BE2C (cell line): ENCODE measurements at regions not wholly inside any gene's neighbourhood (a gene's known extent, or its start where the extent isn't known, plus 50 kb on each side); places are given as distances from the start of the nearest gene placed in this dataset.

Source experiments
- DNase-seq: peaks from one replicate; pipeline ENCODE4 v3.0.0-alpha.2; 2020
- H3K27me3 ChIP-seq: fragments of 250-450 bp; sonication (Bioruptor Pico); 2 replicates; pipeline ENCODE4 v1.5.1; 2020; ENCODE audit warnings: mild to moderate bottlenecking
- H3K36me3 ChIP-seq: fragments of 250-450 bp; sonication (Bioruptor Pico); 2 replicates; pipeline ENCODE4 v1.5.1; 2020; ENCODE audit warnings: mild to moderate bottlenecking
- H3K4me1 ChIP-seq: fragments of 250-450 bp; sonication (Bioruptor Pico); 2 replicates; pipeline ENCODE4 v1.5.1; 2020
- H3K4me3 ChIP-seq: 2 replicates; pipeline ENCODE4 v1.5.1; 2011; ENCODE audit warnings: low read depth, low read length
- H3K9me3 ChIP-seq: fragments of 250-450 bp; sonication (Bioruptor Pico); 2 replicates; pipeline ENCODE4 v1.5.1; 2020
- TF ChIP-seq, protein P1 (sequence below): IDR thresholded peaks from 2 replicates; pipeline ENCODE4 v1.5.1; 2012; ENCODE audit warnings: mild to moderate bottlenecking, low read depth, low read length

DNA sequence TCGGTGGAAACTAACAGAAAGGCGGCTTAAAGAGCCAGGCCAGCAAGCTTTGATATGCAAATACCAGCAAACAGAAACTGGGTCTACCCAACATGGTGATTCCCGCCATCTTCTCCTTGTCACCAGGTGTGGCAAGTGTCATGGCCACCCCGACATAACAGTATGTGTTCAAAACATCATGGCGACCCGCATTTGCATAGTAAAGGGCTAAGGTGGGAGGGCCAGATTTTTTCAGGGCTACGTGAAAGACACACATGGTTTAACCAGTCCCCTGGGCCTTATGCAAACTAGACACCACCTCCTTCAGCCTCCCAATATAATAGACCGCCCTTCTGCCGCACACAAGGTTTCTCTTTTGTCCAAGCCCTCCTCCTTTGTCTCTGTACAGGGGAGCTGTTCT lies 260.4 kb downstream of the METTL4 start:
- Histone ChIP-seq H3K9me3 (no peaks in the 10 kb centered on the region), H3K4me3 (no peak overlapping the region), H3K36me3 (no peaks in the 10 kb centered on the region), H3K27me3 (no peaks in the 10 kb centered on the region), H3K4me1 (no peaks in the 10 kb centered on the region)
- TF ChIP-seq, protein P1, sequence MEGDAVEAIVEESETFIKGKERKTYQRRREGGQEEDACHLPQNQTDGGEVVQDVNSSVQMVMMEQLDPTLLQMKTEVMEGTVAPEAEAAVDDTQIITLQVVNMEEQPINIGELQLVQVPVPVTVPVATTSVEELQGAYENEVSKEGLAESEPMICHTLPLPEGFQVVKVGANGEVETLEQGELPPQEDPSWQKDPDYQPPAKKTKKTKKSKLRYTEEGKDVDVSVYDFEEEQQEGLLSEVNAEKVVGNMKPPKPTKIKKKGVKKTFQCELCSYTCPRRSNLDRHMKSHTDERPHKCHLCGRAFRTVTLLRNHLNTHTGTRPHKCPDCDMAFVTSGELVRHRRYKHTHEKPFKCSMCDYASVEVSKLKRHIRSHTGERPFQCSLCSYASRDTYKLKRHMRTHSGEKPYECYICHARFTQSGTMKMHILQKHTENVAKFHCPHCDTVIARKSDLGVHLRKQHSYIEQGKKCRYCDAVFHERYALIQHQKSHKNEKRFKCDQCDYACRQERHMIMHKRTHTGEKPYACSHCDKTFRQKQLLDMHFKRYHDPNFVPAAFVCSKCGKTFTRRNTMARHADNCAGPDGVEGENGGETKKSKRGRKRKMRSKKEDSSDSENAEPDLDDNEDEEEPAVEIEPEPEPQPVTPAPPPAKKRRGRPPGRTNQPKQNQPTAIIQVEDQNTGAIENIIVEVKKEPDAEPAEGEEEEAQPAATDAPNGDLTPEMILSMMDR = no peak
- no peak for DNase-seq

DNA sequence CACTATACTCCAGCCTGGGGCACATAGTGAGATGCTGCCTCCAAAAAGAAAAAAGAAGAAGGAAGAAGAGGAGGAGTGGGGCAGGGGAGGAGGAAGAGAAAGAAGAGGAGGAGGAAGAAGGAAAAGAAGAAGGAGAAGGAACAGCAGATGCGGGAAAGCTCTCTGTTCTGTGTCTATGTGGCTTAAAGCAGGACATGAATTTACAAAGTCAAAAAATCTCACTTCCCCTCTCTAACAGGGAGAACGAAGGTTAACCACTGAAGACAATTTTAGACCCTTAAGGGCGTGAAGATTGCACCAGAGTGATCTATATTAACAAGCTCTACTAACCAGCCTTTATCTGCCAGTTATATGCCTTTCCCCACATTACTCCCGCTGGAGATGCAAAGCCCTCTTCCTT lies 258.9 kb downstream of the METTL4 start:
- H3K4me3 ChIP-seq = no peak overlapping the region
- TF ChIP-seq, protein P1 = no peak
- H3K9me3 ChIP-seq = no peaks in the 10 kb centered on the region
- H3K27me3 ChIP-seq = no peaks in the 10 kb centered on the region
- H3K36me3 ChIP-seq = no peaks in the 10 kb centered on the region
- no peak for DNase-seq
- H3K4me1 ChIP-seq = no peaks in the 10 kb centered on the region

DNA sequence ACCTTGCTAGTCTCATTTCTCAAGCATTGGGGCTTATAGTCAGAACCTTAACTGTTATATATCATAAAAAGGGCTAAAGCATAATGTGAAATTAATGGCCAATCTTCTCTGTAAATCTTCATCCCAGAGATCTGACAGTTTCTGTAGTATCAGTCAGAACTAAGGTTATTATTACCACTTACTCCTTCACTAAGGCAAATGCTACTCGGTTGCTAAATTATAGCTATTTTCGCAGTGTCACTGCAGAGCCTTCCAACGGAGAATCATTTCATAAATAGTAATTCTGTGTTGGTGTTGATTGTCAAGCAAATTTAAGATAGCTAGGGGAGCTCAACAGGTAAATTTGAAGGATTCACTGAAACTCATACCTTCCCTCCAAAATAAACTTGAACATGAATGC lies 258.0 kb downstream of the METTL4 start:
- Histone ChIP-seq H3K9me3 (no peaks in the 10 kb centered on the region), H3K4me3 (no peak overlapping the region), H3K4me1 (no peaks in the 10 kb centered on the region), H3K36me3 (no peaks in the 10 kb centered on the region), H3K27me3 (no peaks in the 10 kb centered on the region)
- TF ChIP-seq, protein P1 = no peak
- DNase-seq = no peak

DNA sequence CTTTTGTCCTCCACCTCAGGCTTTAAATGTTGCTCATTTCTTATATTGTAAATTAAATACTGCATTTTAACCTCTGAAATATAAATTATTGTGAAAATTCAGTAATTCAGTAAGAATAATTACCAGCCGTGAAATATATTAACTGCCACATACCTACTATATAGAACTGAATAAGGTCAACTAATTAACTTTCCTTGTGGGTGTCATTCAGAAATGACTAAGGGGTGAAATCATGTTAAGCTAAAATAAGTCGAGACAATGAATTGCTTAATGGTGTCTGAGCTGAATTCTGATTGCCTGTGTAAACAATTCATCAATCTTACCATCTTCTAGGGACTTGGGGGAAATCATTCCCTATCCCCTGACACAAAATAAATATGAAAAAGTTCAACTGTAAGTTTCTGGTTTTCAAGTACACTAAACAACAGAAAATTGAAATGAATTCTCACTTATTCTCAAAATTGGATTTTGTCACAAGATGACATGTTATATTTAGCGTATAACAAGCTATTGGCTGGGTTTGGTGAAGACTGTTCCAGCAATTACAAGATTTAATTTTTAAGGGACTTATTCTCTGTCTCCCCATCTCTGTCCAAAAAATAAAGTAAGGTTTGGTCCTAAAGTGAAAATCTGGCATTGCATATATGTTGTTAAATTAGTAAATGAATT lies 255.1 kb downstream of the METTL4 start:
- H3K4me1 ChIP-seq = no peaks in the 10 kb centered on the region
- TF ChIP-seq, protein P1 = no peak
- H3K4me3 ChIP-seq = no peak overlapping the region

DNA sequence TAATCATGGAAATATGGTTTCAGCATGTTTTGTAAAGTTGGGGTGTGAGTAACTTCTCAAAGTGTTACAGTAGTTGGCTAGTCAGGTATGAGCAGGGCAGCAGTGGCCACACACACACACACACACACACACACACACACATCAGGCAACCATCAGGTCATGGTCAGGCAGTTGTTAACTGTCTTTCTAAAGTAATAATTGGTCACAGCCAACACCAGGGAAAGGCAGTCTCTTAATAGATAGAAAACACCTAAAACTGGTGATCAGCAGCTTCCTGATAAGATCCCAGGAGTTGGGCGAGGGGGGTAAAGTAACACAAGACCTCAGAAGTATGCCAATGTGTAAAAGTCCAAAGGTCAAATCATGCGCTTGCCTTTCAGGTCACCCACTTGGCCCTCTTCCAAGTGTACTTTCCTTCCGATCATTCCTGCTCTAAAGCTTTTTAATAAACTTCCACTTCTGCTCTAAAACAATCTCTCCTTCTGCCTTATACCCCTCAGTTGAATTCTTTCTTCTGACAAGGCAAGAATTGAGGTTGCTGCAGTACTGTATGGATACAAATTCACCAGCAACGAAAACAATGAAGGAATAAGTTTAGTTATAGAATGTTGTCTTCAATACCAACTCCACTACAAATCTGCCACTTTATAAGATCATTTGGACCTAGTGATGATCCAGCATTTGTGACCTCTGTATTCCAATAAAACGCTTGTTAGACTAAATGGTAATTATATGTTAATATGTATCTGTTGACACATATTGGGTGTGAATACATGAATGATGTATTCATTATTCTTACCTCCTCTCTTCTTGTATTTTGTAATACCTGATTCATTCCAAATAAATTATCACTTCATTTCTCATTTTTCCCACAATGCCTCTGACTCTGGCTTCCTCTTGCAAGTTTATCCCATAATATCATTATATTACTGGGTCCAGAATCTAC lies 254.3 kb downstream of the METTL4 start:
- H3K27me3 ChIP-seq = no peaks in the 10 kb centered on the region
- TF ChIP-seq, protein P1 = no peak
- H3K4me1 ChIP-seq = no peaks in the 10 kb centered on the region

More for the DNA sequence above, 255.1 kb downstream of the METTL4 start:
- DNase-seq = no peak
- Histone ChIP-seq H3K9me3 (no peaks in the 10 kb centered on the region), H3K36me3 (no peaks in the 10 kb centered on the region), H3K27me3 (no peaks in the 10 kb centered on the region)

DNA sequence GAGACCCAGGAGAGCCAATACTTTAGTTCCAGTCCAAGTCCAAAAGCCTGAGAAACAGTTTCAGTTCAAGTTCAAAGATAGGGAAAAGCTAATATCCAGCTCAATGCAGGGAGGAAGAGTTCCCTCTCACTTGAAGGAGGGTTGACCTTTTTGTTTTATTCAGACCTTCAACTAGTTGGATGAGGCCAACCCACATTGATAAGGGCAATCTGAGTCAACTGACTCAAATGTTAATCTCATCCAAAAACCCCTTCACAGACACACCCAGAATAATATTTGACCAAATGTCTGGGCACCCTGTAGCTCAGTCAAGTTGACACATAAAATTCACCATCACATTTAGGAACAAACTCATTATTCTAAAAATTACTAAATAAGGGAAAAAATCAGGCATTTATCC lies 246.8 kb downstream of the METTL4 start:
- DNase-seq = no peak
- Histone ChIP-seq H3K27me3 (no peaks in the 10 kb centered on the region), H3K36me3 (no peaks in the 10 kb centered on the region), H3K9me3 (no peaks in the 10 kb centered on the region), H3K4me1 (no peaks in the 10 kb centered on the region), H3K4me3 (no peak overlapping the region)
- TF ChIP-seq, protein P1 = no peak

More for the DNA sequence above, 254.3 kb downstream of the METTL4 start:
- Histone ChIP-seq H3K4me3 (no peak overlapping the region), H3K9me3 (no peaks in the 10 kb centered on the region), H3K36me3 (no peaks in the 10 kb centered on the region)
- DNase-seq = no peak
